ENCODE measurements at regions not wholly inside any gene's neighbourhood (a gene's known extent, or its start where the extent isn't known, plus 50 kb on each side); places are given as distances from the start of the nearest gene placed in this dataset.

DNA sequence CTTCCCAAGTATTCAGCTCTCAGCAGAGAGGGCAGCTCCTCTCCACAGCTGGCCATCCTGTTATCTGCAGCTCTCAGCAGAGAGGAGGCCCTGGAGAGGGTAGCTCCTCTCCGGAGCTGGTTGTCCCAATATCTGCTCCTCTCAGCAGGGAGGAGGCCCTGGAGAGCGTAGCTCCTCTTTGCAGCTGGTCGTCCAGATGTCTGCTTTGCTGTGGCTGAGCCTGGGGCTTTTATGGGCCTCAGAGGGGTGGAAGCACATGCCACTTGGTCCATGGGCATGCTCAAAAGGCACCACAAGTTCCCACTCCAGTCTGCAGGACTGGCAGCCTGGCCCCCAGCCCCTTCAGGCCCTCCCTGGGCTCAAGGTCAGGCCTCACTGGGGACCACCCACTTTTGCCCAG is 314.3 kb downstream of the KCNJ2 start:
- FAIRE-seq (no peak), DNase-seq (ENCODE audit: low read depth, low spot score) (no peak)
- Histone ChIP-seq H3K36me3 (ENCODE audit: control insufficient read depth in 2 of 2, extremely low read depth in 1 of 2, insufficient read depth in 2 of 2, low read length in 2 of 2) (no peaks in the 10 kb centered on the region), H3K79me2 (ENCODE audit: control insufficient read depth, insufficient read depth, low read length) (no peaks in the 10 kb centered on the region), H3K27ac (ENCODE audit: control insufficient read depth, insufficient read depth, low read length) (no peak overlapping the region), H3K27me3 (ENCODE audit: control insufficient read depth, extremely low read depth, insufficient read depth, low read length) (no peaks in the 10 kb centered on the region), H3K4me1 (ENCODE audit: control insufficient read depth, extremely low read depth, insufficient read depth, low read length) (no peaks in the 10 kb centered on the region), H3K4me3 (ENCODE audit: control insufficient read depth in 2 of 3, extremely low read depth in 1 of 3, insufficient read depth in 2 of 3, low read depth in 1 of 3, low read length in 3 of 3) (no peak overlapping the region), H2AFZ (ENCODE audit: control insufficient read depth, low read length) (no peak overlapping the region), H3K9me1 (ENCODE audit: control insufficient read depth, extremely low read depth, insufficient read depth, low read length) (no peaks in the 10 kb centered on the region), H3K9me3 (ENCODE audit: control insufficient read depth, low read depth, low read length) (no peaks in the 10 kb centered on the region), H4K20me1 (ENCODE audit: control insufficient read depth, extremely low read depth, insufficient read depth, low read length) (no peaks in the 10 kb centered on the region), H3K9ac (ENCODE audit: control insufficient read depth, extremely low read depth, insufficient read depth, low read length) (no peak overlapping the region), H3K4me2 (ENCODE audit: control insufficient read depth, extremely low read depth, insufficient read depth, low read depth, low read length) (no peak overlapping the region)
- no peak for TF ChIP-seq EZH2 (IDR thresholded peaks at IDR 0.05; ENCODE audit: low read length)
- TF ChIP-seq, protein P1, sequence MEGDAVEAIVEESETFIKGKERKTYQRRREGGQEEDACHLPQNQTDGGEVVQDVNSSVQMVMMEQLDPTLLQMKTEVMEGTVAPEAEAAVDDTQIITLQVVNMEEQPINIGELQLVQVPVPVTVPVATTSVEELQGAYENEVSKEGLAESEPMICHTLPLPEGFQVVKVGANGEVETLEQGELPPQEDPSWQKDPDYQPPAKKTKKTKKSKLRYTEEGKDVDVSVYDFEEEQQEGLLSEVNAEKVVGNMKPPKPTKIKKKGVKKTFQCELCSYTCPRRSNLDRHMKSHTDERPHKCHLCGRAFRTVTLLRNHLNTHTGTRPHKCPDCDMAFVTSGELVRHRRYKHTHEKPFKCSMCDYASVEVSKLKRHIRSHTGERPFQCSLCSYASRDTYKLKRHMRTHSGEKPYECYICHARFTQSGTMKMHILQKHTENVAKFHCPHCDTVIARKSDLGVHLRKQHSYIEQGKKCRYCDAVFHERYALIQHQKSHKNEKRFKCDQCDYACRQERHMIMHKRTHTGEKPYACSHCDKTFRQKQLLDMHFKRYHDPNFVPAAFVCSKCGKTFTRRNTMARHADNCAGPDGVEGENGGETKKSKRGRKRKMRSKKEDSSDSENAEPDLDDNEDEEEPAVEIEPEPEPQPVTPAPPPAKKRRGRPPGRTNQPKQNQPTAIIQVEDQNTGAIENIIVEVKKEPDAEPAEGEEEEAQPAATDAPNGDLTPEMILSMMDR (optimal IDR thresholded peaks at IDR 0.05 in 1 of 3, IDR thresholded peaks at IDR 0.05 in 1 of 3, conservative IDR thresholded peaks at IDR 0.05 in 1 of 3; ENCODE audit: extremely low read depth in 1 of 3, insufficient read depth in 2 of 3, low read length in 3 of 3), result no peak
- dilution Hi-C loops (cut with MboI; ENCODE audit: extremely low pct_ligation_motif_present, low sequenced_read_pairs), result no loop called here

DNA sequence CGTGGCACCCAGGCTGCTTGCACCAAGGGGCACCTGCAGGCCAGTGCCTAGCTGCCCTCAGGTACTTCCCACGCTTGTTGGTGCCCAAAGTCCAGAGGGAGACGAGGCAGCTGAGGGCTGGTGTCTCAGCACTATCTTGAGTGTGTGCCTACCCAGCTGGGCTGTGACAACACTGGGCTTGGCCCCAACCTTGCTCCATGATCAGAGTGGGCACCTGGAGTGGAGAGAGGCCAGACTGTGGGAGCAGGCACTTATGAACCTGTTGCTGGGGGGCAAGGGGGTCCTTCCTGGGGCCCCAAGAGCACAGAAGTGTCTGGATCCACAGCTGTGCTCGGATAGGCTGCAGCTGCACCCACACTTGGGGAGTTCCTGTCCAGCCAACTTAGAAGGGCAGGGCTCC is 314.7 kb downstream of the KCNJ2 start:
- TF ChIP-seq, protein P1 (optimal IDR thresholded peaks at IDR 0.05 in 1 of 3, IDR thresholded peaks at IDR 0.05 in 1 of 3, conservative IDR thresholded peaks at IDR 0.05 in 1 of 3; ENCODE audit: extremely low read depth in 1 of 3, insufficient read depth in 2 of 3, low read length in 3 of 3), result no peak
- no peak for TF ChIP-seq EZH2 (IDR thresholded peaks at IDR 0.05; ENCODE audit: low read length)
- H3K9ac ChIP-seq (ENCODE audit: control insufficient read depth, extremely low read depth, insufficient read depth, low read length), result no peak overlapping the region
- H3K9me1 ChIP-seq (ENCODE audit: control insufficient read depth, extremely low read depth, insufficient read depth, low read length), result no peaks in the 10 kb centered on the region
- no peak for FAIRE-seq
- no peaks in the 10 kb centered on the region for H4K20me1 ChIP-seq (ENCODE audit: control insufficient read depth, extremely low read depth, insufficient read depth, low read length)
- H3K27me3 ChIP-seq (ENCODE audit: control insufficient read depth, extremely low read depth, insufficient read depth, low read length), result no peaks in the 10 kb centered on the region
- no peaks in the 10 kb centered on the region for H3K4me1 ChIP-seq (ENCODE audit: control insufficient read depth, extremely low read depth, insufficient read depth, low read length)
- no peaks in the 10 kb centered on the region for H3K79me2 ChIP-seq (ENCODE audit: control insufficient read depth, insufficient read depth, low read length)
- H3K9me3 ChIP-seq (ENCODE audit: control insufficient read depth, low read depth, low read length), result no peaks in the 10 kb centered on the region
- H2AFZ ChIP-seq (ENCODE audit: control insufficient read depth, low read length), result no peak overlapping the region
- no peaks in the 10 kb centered on the region for H3K36me3 ChIP-seq (ENCODE audit: control insufficient read depth in 2 of 2, extremely low read depth in 1 of 2, insufficient read depth in 2 of 2, low read length in 2 of 2)
- no peak overlapping the region for H3K27ac ChIP-seq (ENCODE audit: control insufficient read depth, insufficient read depth, low read length)
- dilution Hi-C loops (cut with MboI; ENCODE audit: extremely low pct_ligation_motif_present, low sequenced_read_pairs), result no loop called here
- H3K4me2 ChIP-seq (ENCODE audit: control insufficient read depth, extremely low read depth, insufficient read depth, low read depth, low read length), result no peak overlapping the region
- DNase-seq (ENCODE audit: low read depth, low spot score), result no peak
- H3K4me3 ChIP-seq (ENCODE audit: control insufficient read depth in 2 of 3, extremely low read depth in 1 of 3, insufficient read depth in 2 of 3, low read depth in 1 of 3, low read length in 3 of 3), result no peak overlapping the region

Data from keratinocyte (primary cell).